ENCODE measurements at regions not wholly inside any gene's neighbourhood (a gene's known extent, or its start where the extent isn't known, plus 50 kb on each side); places are given as distances from the start of the nearest gene placed in this dataset.

GRCh38 chr3:170766253-170766652 lies 103.7 kb downstream of the RPL22L1 start:
- no peak overlapping the region for H2AFZ ChIP-seq (ENCODE audit: low read depth, low read length)
- TF ChIP-seq EZH2 (IDR thresholded peaks at IDR 0.05; ENCODE audit: borderline replicate concordance, low read depth, low read length, severe bottlenecking): no peak
- TF ChIP-seq, protein P1, sequence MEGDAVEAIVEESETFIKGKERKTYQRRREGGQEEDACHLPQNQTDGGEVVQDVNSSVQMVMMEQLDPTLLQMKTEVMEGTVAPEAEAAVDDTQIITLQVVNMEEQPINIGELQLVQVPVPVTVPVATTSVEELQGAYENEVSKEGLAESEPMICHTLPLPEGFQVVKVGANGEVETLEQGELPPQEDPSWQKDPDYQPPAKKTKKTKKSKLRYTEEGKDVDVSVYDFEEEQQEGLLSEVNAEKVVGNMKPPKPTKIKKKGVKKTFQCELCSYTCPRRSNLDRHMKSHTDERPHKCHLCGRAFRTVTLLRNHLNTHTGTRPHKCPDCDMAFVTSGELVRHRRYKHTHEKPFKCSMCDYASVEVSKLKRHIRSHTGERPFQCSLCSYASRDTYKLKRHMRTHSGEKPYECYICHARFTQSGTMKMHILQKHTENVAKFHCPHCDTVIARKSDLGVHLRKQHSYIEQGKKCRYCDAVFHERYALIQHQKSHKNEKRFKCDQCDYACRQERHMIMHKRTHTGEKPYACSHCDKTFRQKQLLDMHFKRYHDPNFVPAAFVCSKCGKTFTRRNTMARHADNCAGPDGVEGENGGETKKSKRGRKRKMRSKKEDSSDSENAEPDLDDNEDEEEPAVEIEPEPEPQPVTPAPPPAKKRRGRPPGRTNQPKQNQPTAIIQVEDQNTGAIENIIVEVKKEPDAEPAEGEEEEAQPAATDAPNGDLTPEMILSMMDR (IDR thresholded peaks at IDR 0.05; ENCODE audit: borderline replicate concordance, extremely low read depth, low read length, poor library complexity, severe bottlenecking): no peak
- no peaks in the 10 kb centered on the region for H3K4me1 ChIP-seq (ENCODE audit: insufficient read depth, low read length)
- no peaks in the 10 kb centered on the region for H4K20me1 ChIP-seq (ENCODE audit: insufficient read depth, low read length)
- H3K9me3 ChIP-seq (ENCODE audit: insufficient read depth, low read length, severe bottlenecking): no peaks in the 10 kb centered on the region
- no peak overlapping the region for H3K4me2 ChIP-seq (ENCODE audit: insufficient read depth, low read length)
- no peak overlapping the region for H3K4me3 ChIP-seq (ENCODE audit: low read depth in 1 of 2, low read length in 2 of 2)
- H3K27ac ChIP-seq (ENCODE audit: low read length): no peak overlapping the region
- H3K79me2 ChIP-seq (ENCODE audit: insufficient read depth, low read length): no peaks in the 10 kb centered on the region
- H3K36me3 ChIP-seq (ENCODE audit: insufficient read depth, low read length): no peaks in the 10 kb centered on the region
- ATAC-seq (ENCODE audit: insufficient read depth, low read depth) (no peak), DNase-seq (no peak)
- peaks cover 3% of the 10 kb centered on the region for H3K27me3 ChIP-seq (ENCODE audit: insufficient read depth, low read length, poor library complexity)
- H3K9ac ChIP-seq (ENCODE audit: low read depth, low read length): no peak overlapping the region

DNA sequence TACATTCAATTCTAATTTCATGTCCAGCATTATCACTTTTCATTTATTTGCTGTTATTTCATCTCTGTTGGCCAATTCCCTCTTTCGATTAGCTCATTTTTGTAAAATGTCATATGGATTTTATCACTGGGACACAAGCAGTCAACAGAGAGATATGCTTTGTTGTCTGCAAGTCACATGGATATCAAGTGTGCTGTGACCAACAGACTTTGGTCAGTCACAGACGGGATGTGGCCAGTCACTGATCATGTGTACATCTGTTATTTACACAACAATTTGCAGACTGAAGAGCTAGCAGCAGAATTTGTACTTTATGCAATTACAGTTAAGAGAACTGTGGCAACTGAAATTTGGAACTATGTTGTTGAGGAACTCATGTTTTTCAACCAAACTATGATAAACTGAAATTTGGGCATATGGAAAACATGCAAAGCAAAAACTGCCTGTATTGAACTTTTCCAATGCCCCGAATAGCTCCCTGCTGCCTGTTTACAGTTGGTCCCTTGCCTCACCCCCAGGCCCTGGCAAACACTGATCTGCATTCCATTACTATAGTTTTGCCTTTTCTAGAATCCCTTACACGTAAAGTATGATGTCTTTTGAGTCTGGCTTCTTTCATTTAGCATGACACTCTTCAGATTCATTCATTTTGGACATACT lies 104.4 kb downstream of the RPL22L1 start:
- no peak overlapping the region for H3K4me3 ChIP-seq (ENCODE audit: low read depth in 1 of 2, low read length in 2 of 2)
- no peaks in the 10 kb centered on the region for H3K36me3 ChIP-seq (ENCODE audit: insufficient read depth, low read length)
- no peak overlapping the region for H3K4me2 ChIP-seq (ENCODE audit: insufficient read depth, low read length)
- no peak overlapping the region for H2AFZ ChIP-seq (ENCODE audit: low read depth, low read length)
- no peaks in the 10 kb centered on the region for H4K20me1 ChIP-seq (ENCODE audit: insufficient read depth, low read length)
- H3K4me1 ChIP-seq (ENCODE audit: insufficient read depth, low read length): no peaks in the 10 kb centered on the region
- H3K9me3 ChIP-seq (ENCODE audit: insufficient read depth, low read length, severe bottlenecking): no peaks in the 10 kb centered on the region
- no peak overlapping the region for H3K27ac ChIP-seq (ENCODE audit: low read length)
- peaks cover 3% of the 10 kb centered on the region for H3K27me3 ChIP-seq (ENCODE audit: insufficient read depth, low read length, poor library complexity)
- DNase-seq (no peak), ATAC-seq (ENCODE audit: insufficient read depth, low read depth) (no peak)
- TF ChIP-seq EZH2 (IDR thresholded peaks at IDR 0.05; ENCODE audit: borderline replicate concordance, low read depth, low read length, severe bottlenecking): no peak
- TF ChIP-seq, protein P1 (IDR thresholded peaks at IDR 0.05; ENCODE audit: borderline replicate concordance, extremely low read depth, low read length, poor library complexity, severe bottlenecking): no peak
- no peak overlapping the region for H3K9ac ChIP-seq (ENCODE audit: low read depth, low read length)
- no peaks in the 10 kb centered on the region for H3K79me2 ChIP-seq (ENCODE audit: insufficient read depth, low read length)

GRCh38 chr3:170764017-170764416 lies 106.0 kb downstream of the RPL22L1 start:
- Histone ChIP-seq H3K4me1 (ENCODE audit: insufficient read depth, low read length) (no peaks in the 10 kb centered on the region), H4K20me1 (ENCODE audit: insufficient read depth, low read length) (no peaks in the 10 kb centered on the region), H3K4me3 (ENCODE audit: low read depth in 1 of 2, low read length in 2 of 2) (no peak overlapping the region), H2AFZ (ENCODE audit: low read depth, low read length) (no peak overlapping the region), H3K36me3 (ENCODE audit: insufficient read depth, low read length) (no peaks in the 10 kb centered on the region), H3K27me3 (ENCODE audit: insufficient read depth, low read length, poor library complexity) (peaks cover 3% of the 10 kb centered on the region), H3K9ac (ENCODE audit: low read depth, low read length) (no peak overlapping the region), H3K27ac (ENCODE audit: low read length) (no peak overlapping the region), H3K9me3 (ENCODE audit: insufficient read depth, low read length, severe bottlenecking) (no peaks in the 10 kb centered on the region), H3K79me2 (ENCODE audit: insufficient read depth, low read length) (no peaks in the 10 kb centered on the region), H3K4me2 (ENCODE audit: insufficient read depth, low read length) (no peak overlapping the region)
- no peak for TF ChIP-seq EZH2 (IDR thresholded peaks at IDR 0.05; ENCODE audit: borderline replicate concordance, low read depth, low read length, severe bottlenecking)
- TF ChIP-seq, protein P1 (IDR thresholded peaks at IDR 0.05; ENCODE audit: borderline replicate concordance, extremely low read depth, low read length, poor library complexity, severe bottlenecking): no peak
- DNase-seq: no peak
- no peak for ATAC-seq (ENCODE audit: insufficient read depth, low read depth)

Data from DND-41 (cell line).